Endodermal cell (in vitro differentiated cells): ENCODE measurements at regions not wholly inside any gene's neighbourhood (a gene's known extent, or its start where the extent isn't known, plus 50 kb on each side); places are given as distances from the start of the nearest gene placed in this dataset.

Experiments used
- DNase-seq: peaks from one replicate; pipeline ENCODE4 v3.0.0-alpha.2; 2017
- H3K27ac ChIP-seq: 2 replicates; pipeline ENCODE4 v1.5.1; 2013; ENCODE audit warnings: mild to moderate bottlenecking, low read depth, low read length, moderate library complexity
- H3K27me3 ChIP-seq: 2 replicates; pipeline ENCODE4 v1.6.1; 2013; ENCODE audit warnings: mild to moderate bottlenecking, low read length, moderate library complexity; ENCODE audit not compliant: insufficient read depth, control insufficient read depth, poor library complexity, severe bottlenecking
- H3K36me3 ChIP-seq: 2 replicates; pipeline ENCODE4 v1.7.0; 2013; ENCODE audit warnings: mild to moderate bottlenecking, low read length, moderate library complexity; ENCODE audit not compliant: control insufficient read depth, insufficient read depth
- H3K4me1 ChIP-seq: one replicate; pipeline ENCODE4 v1.7.0; 2013; ENCODE audit warnings: low read length; ENCODE audit not compliant: control insufficient read depth, insufficient read depth
- H3K4me3 ChIP-seq: 2 replicates; pipeline ENCODE4 v1.5.1; 2013; ENCODE audit warnings: mild to moderate bottlenecking, low read length, moderate library complexity
- H3K9ac ChIP-seq: 2 replicates; pipeline ENCODE4 v1.6.1; 2013; ENCODE audit warnings: mild to moderate bottlenecking, low read length, moderate library complexity; ENCODE audit not compliant: poor library complexity, severe bottlenecking; ENCODE audit errors: extremely low read depth
- H3K9me3 ChIP-seq: 2 replicates; pipeline ENCODE4 v1.6.1; 2013; ENCODE audit warnings: mild to moderate bottlenecking, low read length, moderate library complexity; ENCODE audit not compliant: control insufficient read depth
- H3K27ac Mint-ChIP-seq: 2 replicates; pipeline ENCODE4 v1.8.0; 2020; ENCODE audit warnings: mixed read lengths
- H3K27me3 Mint-ChIP-seq: 2 replicates; pipeline ENCODE4 v1.8.0; 2021; ENCODE audit warnings: mild to moderate bottlenecking, mixed read lengths; ENCODE audit not compliant: insufficient read depth
- H3K36me3 Mint-ChIP-seq: 2 replicates; pipeline ENCODE4 v1.8.0; 2020; ENCODE audit warnings: low read depth, mixed read lengths
- H3K4me1 Mint-ChIP-seq: 2 replicates; pipeline ENCODE4 v1.8.0; 2020; ENCODE audit warnings: mixed read lengths
- H3K4me3 Mint-ChIP-seq: 2 replicates; pipeline ENCODE4 v1.8.0; 2020; ENCODE audit warnings: mild to moderate bottlenecking, moderate library complexity, mixed read lengths
- H3K9me3 Mint-ChIP-seq: 2 replicates; pipeline ENCODE4 v1.8.0; 2020; ENCODE audit warnings: mild to moderate bottlenecking, mixed read lengths
- CTCF ChIP-seq: fragments of 200-600 bp; sonication (generic); conservative IDR thresholded peaks from 2 replicates; pipeline ENCODE4 v1.5.0; 2021; ENCODE audit warnings: antibody characterized with exemption, mild to moderate bottlenecking
- WGBS, 2 experiments: methylation state at CpG; one replicate each; pipeline versions ENCODE4 v1.1.5 to v1.1.7; 2013; ENCODE audit warnings: missing lambda C conversion rate in 2 of 2, mixed read lengths in 1 of 2; ENCODE audit not compliant: insufficient coverage in 1 of 2, insufficient read length in 1 of 2; 5-methylcytosine and 5-hydroxymethylcytosine counted together

GRCh38 chr4:56215901-56216300, 171.4 kb downstream of the AASDH start:
- no peak overlapping the region for H3K27ac ChIP-seq
- no peak for DNase-seq

DNA sequence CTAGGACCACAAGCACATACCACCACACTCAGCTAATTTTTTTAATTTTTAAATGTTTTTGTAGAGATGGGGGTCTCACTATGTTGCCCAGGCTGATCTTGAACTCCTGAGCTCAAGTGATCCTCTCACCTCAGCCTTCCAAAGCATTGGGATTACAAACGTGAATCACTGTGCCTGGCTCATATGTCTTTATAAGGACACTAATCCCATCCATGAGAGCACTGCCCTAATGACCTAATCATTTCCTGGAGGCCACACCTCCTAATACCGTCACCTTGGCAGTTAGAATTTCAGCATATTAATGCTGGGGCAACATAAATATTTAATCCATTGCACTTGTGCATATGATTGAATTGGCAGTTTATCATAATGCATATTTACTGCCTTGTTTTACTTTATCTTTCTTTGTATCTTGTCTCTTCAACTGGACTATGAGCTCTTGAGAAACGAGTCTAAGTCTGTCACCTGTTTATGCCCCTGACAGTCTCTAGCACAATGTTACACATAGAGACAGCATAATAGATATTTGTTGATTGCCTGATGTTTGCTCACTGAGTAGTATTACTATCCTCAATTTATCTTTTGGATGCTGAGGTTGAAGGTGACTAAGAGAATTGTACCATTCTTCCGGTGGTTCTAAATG, 172.0 kb downstream of the AASDH start:
- DNase-seq, result no peak
- peaks cover 15% of the 10 kb centered on the region for H3K27me3 Mint-ChIP-seq

More at GRCh38 chr4:56215901-56216300, 171.4 kb downstream of the AASDH start:
- WGBS, 2 experiments, result 81 to 88% methylated on average over 1 to 3 of the region's 3 CpGs
- H3K4me3 ChIP-seq, result no peak overlapping the region
- TF ChIP-seq CTCF, result no peak
- peaks cover 14% of the 10 kb centered on the region for H3K36me3 ChIP-seq
- Mint-ChIP-seq H3K27me3 (peaks cover 15% of the 10 kb centered on the region), H3K36me3 (peaks cover 47% of the 10 kb centered on the region), H3K4me1 (peaks cover 22% of the 10 kb centered on the region), H3K27ac (no peak overlapping the region), H3K4me3 (no peak overlapping the region), H3K9me3 (peaks cover 30% of the 10 kb centered on the region)
- H3K4me1 ChIP-seq, result peaks cover 4% of the 10 kb centered on the region
- no peaks in the 10 kb centered on the region for H3K27me3 ChIP-seq
- no peak overlapping the region for H3K9ac ChIP-seq
- peaks cover 41% of the 10 kb centered on the region for H3K9me3 ChIP-seq

GRCh38 chr4:56213543-56213942, 173.7 kb downstream of the AASDH start:
- WGBS, 2 experiments, result 95% methylated on average over 3 of the region's 3 CpGs
- Mint-ChIP-seq H3K4me1 (peaks cover 19% of the 10 kb centered on the region), H3K27me3 (peaks cover 19% of the 10 kb centered on the region), H3K36me3 (peaks cover 43% of the 10 kb centered on the region), H3K9me3 (peaks cover 26% of the 10 kb centered on the region), H3K27ac (no peak overlapping the region), H3K4me3 (no peak overlapping the region)
- TF ChIP-seq CTCF, result no peak
- Histone ChIP-seq H3K9ac (no peak overlapping the region), H3K36me3 (peaks cover 14% of the 10 kb centered on the region), H3K4me3 (no peak overlapping the region), H3K27me3 (no peaks in the 10 kb centered on the region), H3K9me3 (peaks cover 47% of the 10 kb centered on the region), H3K4me1 (no peaks in the 10 kb centered on the region), H3K27ac (no peak overlapping the region)
- no peak for DNase-seq

More for the DNA sequence above, 172.0 kb downstream of the AASDH start:
- H3K4me1 Mint-ChIP-seq, result peaks cover 21% of the 10 kb centered on the region
- no peaks in the 10 kb centered on the region for H3K27me3 ChIP-seq
- H3K27ac ChIP-seq, result peak overlapping the region; percentile 7
- H3K27ac Mint-ChIP-seq, result no peak overlapping the region
- H3K4me1 ChIP-seq, result peaks cover 3% of the 10 kb centered on the region
- 81 to 88% methylated on average over 2 to 4 of the region's 4 CpGs for WGBS, 2 experiments
- H3K36me3 ChIP-seq, result peaks cover 14% of the 10 kb centered on the region
- H3K4me3 ChIP-seq, result no peak overlapping the region
- H3K36me3 Mint-ChIP-seq, result peaks cover 48% of the 10 kb centered on the region
- H3K9me3 Mint-ChIP-seq, result peaks cover 30% of the 10 kb centered on the region
- H3K9me3 ChIP-seq, result peaks cover 47% of the 10 kb centered on the region
- H3K4me3 Mint-ChIP-seq, result no peak overlapping the region
- no peak overlapping the region for H3K9ac ChIP-seq
- TF ChIP-seq CTCF, result no peak
